ENCODE measurements at regions not wholly inside any gene's neighbourhood (a gene's known extent, or its start where the extent isn't known, plus 50 kb on each side); places are given as distances from the start of the nearest gene placed in this dataset.

DNA sequence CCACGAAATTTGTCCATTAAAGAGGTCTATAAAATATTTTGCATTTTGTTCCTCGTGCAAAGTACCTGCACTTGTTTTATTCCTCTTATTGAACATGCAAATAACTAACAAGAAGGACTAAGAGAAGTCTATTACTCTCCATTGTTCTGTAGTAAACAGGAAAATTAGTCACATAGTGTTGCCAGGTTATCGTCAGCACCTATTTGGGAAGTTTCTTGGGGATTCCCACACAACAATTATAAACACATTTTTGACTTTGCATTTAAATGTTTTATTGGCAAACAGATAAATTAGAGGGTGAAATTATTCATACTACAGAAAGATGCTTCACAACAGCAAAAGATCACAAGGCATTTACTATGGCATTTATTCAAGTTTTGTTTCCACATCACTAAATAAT lies 174.5 kb downstream of the ZC3H11B start:
- Histone ChIP-seq H3K27me3 (replicated peaks; ENCODE audit: control insufficient read depth, insufficient read depth, low read length) (no peaks in the 10 kb centered on the region), H3K4me3 (replicated peaks; ENCODE audit: low read depth, low read length) (no peak overlapping the region), H3K36me3 (ENCODE audit: control insufficient read depth, insufficient read depth, low read length) (no peaks in the 10 kb centered on the region)
- DNase-seq (ENCODE audit: extremely low read depth, insufficient read length), result no peak
- TF ChIP-seq, protein P1, sequence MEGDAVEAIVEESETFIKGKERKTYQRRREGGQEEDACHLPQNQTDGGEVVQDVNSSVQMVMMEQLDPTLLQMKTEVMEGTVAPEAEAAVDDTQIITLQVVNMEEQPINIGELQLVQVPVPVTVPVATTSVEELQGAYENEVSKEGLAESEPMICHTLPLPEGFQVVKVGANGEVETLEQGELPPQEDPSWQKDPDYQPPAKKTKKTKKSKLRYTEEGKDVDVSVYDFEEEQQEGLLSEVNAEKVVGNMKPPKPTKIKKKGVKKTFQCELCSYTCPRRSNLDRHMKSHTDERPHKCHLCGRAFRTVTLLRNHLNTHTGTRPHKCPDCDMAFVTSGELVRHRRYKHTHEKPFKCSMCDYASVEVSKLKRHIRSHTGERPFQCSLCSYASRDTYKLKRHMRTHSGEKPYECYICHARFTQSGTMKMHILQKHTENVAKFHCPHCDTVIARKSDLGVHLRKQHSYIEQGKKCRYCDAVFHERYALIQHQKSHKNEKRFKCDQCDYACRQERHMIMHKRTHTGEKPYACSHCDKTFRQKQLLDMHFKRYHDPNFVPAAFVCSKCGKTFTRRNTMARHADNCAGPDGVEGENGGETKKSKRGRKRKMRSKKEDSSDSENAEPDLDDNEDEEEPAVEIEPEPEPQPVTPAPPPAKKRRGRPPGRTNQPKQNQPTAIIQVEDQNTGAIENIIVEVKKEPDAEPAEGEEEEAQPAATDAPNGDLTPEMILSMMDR (IDR thresholded peaks at IDR 0.05; ENCODE audit: insufficient read depth, low read length, poor library complexity, severe bottlenecking), result no peak

DNA sequence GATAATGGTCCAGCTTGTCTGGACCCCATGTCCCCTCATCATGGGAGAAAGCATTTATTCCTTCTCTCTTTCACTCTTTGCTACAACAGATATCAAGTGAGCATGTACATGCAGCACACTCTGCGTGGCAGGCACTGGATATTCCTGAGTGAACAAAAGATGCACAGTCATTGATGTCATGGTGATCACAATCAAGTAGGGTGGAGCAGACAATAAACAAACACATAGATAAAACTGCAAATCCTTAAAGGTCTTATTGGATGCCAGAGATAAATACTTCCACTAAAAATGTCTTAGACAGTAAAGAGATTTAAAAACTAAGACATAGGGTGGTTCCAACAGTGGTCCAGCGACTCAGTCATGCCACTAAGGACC lies 178.0 kb downstream of the ZC3H11B start:
- Histone ChIP-seq H3K27me3 (replicated peaks; ENCODE audit: control insufficient read depth, insufficient read depth, low read length) (no peaks in the 10 kb centered on the region), H3K36me3 (ENCODE audit: control insufficient read depth, insufficient read depth, low read length) (no peaks in the 10 kb centered on the region), H3K4me3 (replicated peaks; ENCODE audit: low read depth, low read length) (no peak overlapping the region)
- TF ChIP-seq, protein P1 (IDR thresholded peaks at IDR 0.05; ENCODE audit: insufficient read depth, low read length, poor library complexity, severe bottlenecking), result no peak
- no peak for DNase-seq (ENCODE audit: extremely low read depth, insufficient read length)

DNA sequence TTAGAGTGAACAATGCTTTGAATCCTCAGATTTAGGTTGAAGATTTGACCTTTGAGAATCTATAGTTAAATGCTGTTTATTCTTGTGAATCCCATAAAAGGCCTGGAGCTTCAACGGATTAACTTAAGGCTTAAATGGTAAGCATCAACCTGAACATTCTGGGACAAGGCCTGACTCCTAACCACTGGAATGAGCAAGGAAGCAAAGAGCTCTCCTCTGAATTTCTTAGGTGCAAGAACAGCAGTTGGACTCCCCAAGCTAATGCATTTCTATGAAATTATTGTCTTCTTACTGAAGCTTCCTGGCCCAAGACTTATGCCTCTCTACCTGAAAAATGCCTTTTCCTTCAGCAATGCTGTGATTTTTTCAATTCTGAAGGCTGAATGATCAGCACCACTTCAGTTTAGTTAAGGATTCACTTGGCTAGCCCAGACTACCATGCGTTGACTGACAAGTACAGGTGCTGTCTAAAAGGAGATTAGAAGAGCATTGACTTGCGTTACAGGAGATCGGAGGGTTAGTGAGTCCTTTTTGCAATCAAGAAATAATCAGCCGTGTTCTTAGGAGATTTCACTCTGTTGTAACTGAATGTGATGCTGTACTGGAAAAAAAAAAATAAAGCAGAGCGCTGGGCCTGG lies 178.5 kb downstream of the ZC3H11B start:
- Histone ChIP-seq H3K27me3 (replicated peaks; ENCODE audit: control insufficient read depth, insufficient read depth, low read length) (no peaks in the 10 kb centered on the region), H3K36me3 (ENCODE audit: control insufficient read depth, insufficient read depth, low read length) (no peaks in the 10 kb centered on the region), H3K4me3 (replicated peaks; ENCODE audit: low read depth, low read length) (no peak overlapping the region)
- TF ChIP-seq, protein P1 (IDR thresholded peaks at IDR 0.05; ENCODE audit: insufficient read depth, low read length, poor library complexity, severe bottlenecking), result no peak
- no peak for DNase-seq (ENCODE audit: extremely low read depth, insufficient read length)

DNA sequence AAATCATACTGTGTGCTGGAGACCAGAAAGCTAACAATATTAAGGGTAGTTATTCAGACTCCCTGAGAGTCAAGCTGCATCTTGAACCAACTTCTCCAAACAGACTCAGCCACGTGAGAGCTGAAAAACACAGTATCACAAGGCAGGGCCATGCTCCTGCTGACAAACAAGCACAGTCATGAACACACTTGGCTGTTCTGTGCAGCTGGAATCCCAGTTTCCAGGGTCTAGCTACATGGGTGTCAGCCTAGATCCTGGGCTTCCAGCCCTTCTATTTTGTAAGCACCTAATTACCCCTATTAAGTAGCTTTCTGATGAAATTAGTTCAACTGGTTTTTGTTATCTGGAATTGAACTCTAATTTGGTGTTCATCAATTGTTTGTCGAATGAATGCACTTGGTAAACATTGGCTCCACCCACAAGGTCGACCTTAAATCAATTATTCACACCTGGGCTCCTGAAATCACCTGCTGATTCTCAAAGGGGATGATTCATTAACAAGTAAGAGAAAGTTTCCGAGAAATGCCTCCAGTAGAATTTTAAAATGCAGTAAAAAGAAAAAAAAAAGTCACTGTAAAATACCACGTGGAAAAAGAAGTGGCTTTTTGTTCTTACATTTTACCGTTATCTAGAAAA lies 179.3 kb downstream of the ZC3H11B start:
- Histone ChIP-seq H3K4me3 (replicated peaks; ENCODE audit: low read depth, low read length) (no peak overlapping the region), H3K36me3 (ENCODE audit: control insufficient read depth, insufficient read depth, low read length) (no peaks in the 10 kb centered on the region), H3K27me3 (replicated peaks; ENCODE audit: control insufficient read depth, insufficient read depth, low read length) (no peaks in the 10 kb centered on the region)
- TF ChIP-seq, protein P1 (IDR thresholded peaks at IDR 0.05; ENCODE audit: insufficient read depth, low read length, poor library complexity, severe bottlenecking), result no peak
- DNase-seq (ENCODE audit: extremely low read depth, insufficient read length), result no peak

DNA sequence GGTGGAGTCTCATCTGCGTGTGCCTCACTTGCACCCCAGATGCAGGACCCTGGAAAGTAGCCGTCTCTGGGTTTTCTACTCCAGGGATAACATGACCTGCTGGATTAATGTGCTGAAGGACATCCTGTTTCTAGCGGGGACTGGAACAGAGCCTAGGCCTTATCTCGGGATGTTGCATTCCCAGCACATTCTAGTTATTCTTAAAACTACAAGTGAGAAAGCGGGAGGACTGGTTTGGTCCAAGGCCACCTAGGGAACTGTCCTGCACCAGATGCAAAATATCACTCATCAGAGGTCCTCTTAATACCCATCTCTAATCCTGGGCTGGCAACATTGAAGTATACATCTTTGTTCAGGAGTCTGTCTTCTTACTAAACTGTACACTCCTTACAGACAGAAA lies 179.9 kb downstream of the ZC3H11B start:
- H3K27me3 ChIP-seq (replicated peaks; ENCODE audit: control insufficient read depth, insufficient read depth, low read length), result no peaks in the 10 kb centered on the region
- H3K4me3 ChIP-seq (replicated peaks; ENCODE audit: low read depth, low read length), result no peak overlapping the region
- H3K36me3 ChIP-seq (ENCODE audit: control insufficient read depth, insufficient read depth, low read length), result no peaks in the 10 kb centered on the region
- no peak for DNase-seq (ENCODE audit: extremely low read depth, insufficient read length)
- TF ChIP-seq, protein P1 (IDR thresholded peaks at IDR 0.05; ENCODE audit: insufficient read depth, low read length, poor library complexity, severe bottlenecking), result no peak

Data from GM06990 (cell line).